ENCODE measurements at regions not wholly inside any gene's neighbourhood (a gene's known extent, or its start where the extent isn't known, plus 50 kb on each side); places are given as distances from the start of the nearest gene placed in this dataset.

GRCh38 chr9:25381141-25381540, 297.1 kb downstream of the TUSC1 start:
- 21% methylated on average over 1 of the region's 1 CpG for WGBS (ENCODE audit: low lambda C conversion rate)

GRCh38 chr9:25377039-25377438, 301.2 kb downstream of the TUSC1 start:
- H4K20me1 ChIP-seq (ENCODE audit: insufficient read depth) = no peaks in the 10 kb centered on the region
- no peak overlapping the region for H3K4me3 ChIP-seq (ENCODE audit: low read depth in 2 of 2, low read length in 1 of 2)
- H3F3A ChIP-seq (replicated peaks; ENCODE audit: insufficient read depth) = no peaks in the 10 kb centered on the region
- no peaks in the 10 kb centered on the region for H3K9me3 ChIP-seq
- no peak overlapping the region for H2AFZ ChIP-seq (ENCODE audit: low read depth)
- H3K79me2 ChIP-seq (ENCODE audit: insufficient read depth) = no peaks in the 10 kb centered on the region
- H3K36me3 ChIP-seq (replicated peaks in 1 of 2; ENCODE audit: control insufficient read depth in 1 of 2, insufficient read depth in 2 of 2, low read length in 1 of 2) = no peaks in the 10 kb centered on the region
- CTCF ChIA-PET = no interaction called here
- no peak overlapping the region for H3K9ac ChIP-seq
- H3K4me2 ChIP-seq = no peak overlapping the region
- H3K27ac ChIP-seq (ENCODE audit: low read depth in 2 of 2, low read length in 1 of 2) = no peak overlapping the region
- no peaks in the 10 kb centered on the region for H3K9me2 ChIP-seq
- DNase-seq = no peak
- TF ChIP-seq, protein P1, sequence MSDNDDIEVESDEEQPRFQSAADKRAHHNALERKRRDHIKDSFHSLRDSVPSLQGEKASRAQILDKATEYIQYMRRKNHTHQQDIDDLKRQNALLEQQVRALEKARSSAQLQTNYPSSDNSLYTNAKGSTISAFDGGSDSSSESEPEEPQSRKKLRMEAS (IDR thresholded peaks at IDR 0.05; ENCODE audit: low read depth) = no peak
- no peak for TF ChIP-seq CHD2 (IDR thresholded peaks at IDR 0.05; ENCODE audit: low read length, partially characterized antibody)
- WGBS (ENCODE audit: low lambda C conversion rate) = 47% methylated on average over 10 of the region's 10 CpGs
- POLR2A ChIA-PET = no interaction called here
- H3K4me1 ChIP-seq (ENCODE audit: control insufficient read depth in 1 of 2, insufficient read depth in 2 of 2, low read depth in 1 of 2, low read length in 1 of 2) = peaks cover 0 to 7% of the 10 kb centered on the region in 2 experiments; a peak in 2 of 4 replicates
- H3K27me3 ChIP-seq (ENCODE audit: insufficient read depth) = no peaks in the 10 kb centered on the region

More at GRCh38 chr9:25381141-25381540, 297.1 kb downstream of the TUSC1 start:
- Histone ChIP-seq H3K4me3 (ENCODE audit: low read depth in 2 of 2, low read length in 1 of 2) (no peak overlapping the region), H3K4me2 (no peak overlapping the region), H3K36me3 (replicated peaks in 1 of 2; ENCODE audit: control insufficient read depth in 1 of 2, insufficient read depth in 2 of 2, low read length in 1 of 2) (no peaks in the 10 kb centered on the region), H3K27me3 (ENCODE audit: insufficient read depth) (no peaks in the 10 kb centered on the region), H3F3A (replicated peaks; ENCODE audit: insufficient read depth) (no peaks in the 10 kb centered on the region), H3K79me2 (ENCODE audit: insufficient read depth) (no peaks in the 10 kb centered on the region), H2AFZ (ENCODE audit: low read depth) (no peak overlapping the region), H3K9ac (no peak overlapping the region), H3K4me1 (ENCODE audit: control insufficient read depth in 1 of 2, insufficient read depth in 2 of 2, low read depth in 1 of 2, low read length in 1 of 2) (peaks cover 0 to 7% of the 10 kb centered on the region in 2 experiments; a peak in 2 of 4 replicates), H3K9me2 (no peaks in the 10 kb centered on the region), H4K20me1 (ENCODE audit: insufficient read depth) (no peaks in the 10 kb centered on the region), H3K9me3 (no peaks in the 10 kb centered on the region), H3K27ac (ENCODE audit: low read depth in 2 of 2, low read length in 1 of 2) (no peak overlapping the region)
- CTCF ChIA-PET = no interaction called here
- no peak for DNase-seq
- POLR2A ChIA-PET = no interaction called here
- TF ChIP-seq TAF1 (IDR thresholded peaks at IDR 0.05; ENCODE audit: borderline replicate concordance, low read depth, low read length) (no peak), GATA2 (CRISPR knock-in tag; IDR thresholded peaks at IDR 0.05) (no peak), TCF12 (IDR thresholded peaks at IDR 0.05) (no peak), RAD21 (IDR thresholded peaks at IDR 0.05; ENCODE audit: low read length) (no peak), SIN3A (IDR thresholded peaks at IDR 0.05; ENCODE audit: borderline replicate concordance, low read depth, low read length) (no peak), TEAD4 (IDR thresholded peaks at IDR 0.05; ENCODE audit: borderline replicate concordance, insufficient read depth) (no peak), NFIC (IDR thresholded peaks at IDR 0.05; ENCODE audit: borderline replicate concordance) (no peak), SMC3 (IDR thresholded peaks at IDR 0.05; ENCODE audit: low read depth, low read length) (no peak), EP300 (IDR thresholded peaks at IDR 0.05; ENCODE audit: borderline replicate concordance in 1 of 2, low read depth in 1 of 2, low read length in 1 of 2) (no peak)

GRCh38 chr9:25374281-25374680, 304.0 kb downstream of the TUSC1 start:
- Histone ChIP-seq H3K27ac (ENCODE audit: low read depth in 2 of 2, low read length in 1 of 2) (no peak overlapping the region), H3K79me2 (ENCODE audit: insufficient read depth) (no peaks in the 10 kb centered on the region), H3K9me3 (no peaks in the 10 kb centered on the region), H3K36me3 (replicated peaks in 1 of 2; ENCODE audit: control insufficient read depth in 1 of 2, insufficient read depth in 2 of 2, low read length in 1 of 2) (no peaks in the 10 kb centered on the region), H3K4me1 (ENCODE audit: control insufficient read depth in 1 of 2, insufficient read depth in 2 of 2, low read depth in 1 of 2, low read length in 1 of 2) (peaks cover 0 to 7% of the 10 kb centered on the region in 2 experiments; a peak in 2 of 4 replicates), H3K9me2 (no peaks in the 10 kb centered on the region), H3F3A (replicated peaks; ENCODE audit: insufficient read depth) (no peaks in the 10 kb centered on the region), H3K9ac (no peak overlapping the region), H2AFZ (ENCODE audit: low read depth) (no peak overlapping the region), H4K20me1 (ENCODE audit: insufficient read depth) (no peaks in the 10 kb centered on the region), H3K4me2 (no peak overlapping the region), H3K27me3 (ENCODE audit: insufficient read depth) (no peaks in the 10 kb centered on the region), H3K4me3 (ENCODE audit: low read depth in 2 of 2, low read length in 1 of 2) (no peak overlapping the region)
- no peak for DNase-seq
- CTCF ChIA-PET = no interaction called here
- WGBS (ENCODE audit: low lambda C conversion rate) = 15% methylated on average over 1 of the region's 1 CpG
- TF ChIP-seq EP300 (IDR thresholded peaks at IDR 0.05; ENCODE audit: borderline replicate concordance in 1 of 2, low read depth in 1 of 2, low read length in 1 of 2) (no peak), RCOR1 (IDR thresholded peaks at IDR 0.05; ENCODE audit: low read length) (no peak), GABPA (IDR thresholded peaks at IDR 0.05; ENCODE audit: low read depth) (no peak), NRF1 (IDR thresholded peaks at IDR 0.05; ENCODE audit: low read depth, low read length) (no peak), TCF12 (IDR thresholded peaks at IDR 0.05) (no peak), GATA2 (CRISPR knock-in tag; IDR thresholded peaks at IDR 0.05) (no peak), MEF2A (IDR thresholded peaks at IDR 0.05; ENCODE audit: borderline replicate concordance, low read depth) (no peak), ZBTB33 (IDR thresholded peaks at IDR 0.05; ENCODE audit: borderline replicate concordance, low read depth) (no peak), RAD21 (IDR thresholded peaks at IDR 0.05; ENCODE audit: low read length) (no peak), CHD2 (IDR thresholded peaks at IDR 0.05; ENCODE audit: low read length, partially characterized antibody) (no peak)
- TF ChIP-seq, protein P1 (IDR thresholded peaks at IDR 0.05; ENCODE audit: low read depth) = no peak
- POLR2A ChIA-PET = no interaction called here
